Ovary (tissue), 7 donors: ENCODE measurements at regions not wholly inside any gene's neighbourhood (a gene's known extent, or its start where the extent isn't known, plus 50 kb on each side); places are given as distances from the start of the nearest gene placed in this dataset.
"Not testable (repeated sequence)": the region's sequence is repeated elsewhere in the genome, so short reads cannot be mapped to it uniquely, and the experiment has no call there.

ENCODE experiments used
- DNase-seq, 5 donors: peaks; one replicate each; pipeline ENCODE4 v3.0.0-alpha.2; 2019 to 2020
- H3K27ac ChIP-seq, 2 donors: fragments of 200-600 bp; one replicate each; pipeline versions ENCODE4 v1.5.1 to v1.8.0; 2019 to 2022
- H3K27me3 ChIP-seq: fragments of 200-600 bp; one replicate; pipeline ENCODE4 v1.8.0; 2022
- H3K36me3 ChIP-seq: fragments of 200-600 bp; sonication (generic); one replicate; pipeline ENCODE4 v1.5.1; 2019
- H3K4me1 ChIP-seq: one replicate; pipeline ENCODE4 v1.8.1; 2013; ENCODE audit warnings: mild to moderate bottlenecking, moderate library complexity; ENCODE audit not compliant: insufficient read depth
- H3K4me3 ChIP-seq: fragments of 200-600 bp; sonication (generic); one replicate; pipeline ENCODE4 v1.5.1; 2017
- H3K9me3 ChIP-seq, 2 donors: fragments of 200-600 bp in 1 of 2; sonication (generic) in 1 of 2; one replicate each; pipeline versions ENCODE4 v1.5.1 to v1.8.1; 2013 to 2019; ENCODE audit warnings: mild to moderate bottlenecking in 1 of 2, moderate library complexity in 1 of 2
- EP300 ChIP-seq: sonication (generic); formaldehyde crosslinking; IDR thresholded peaks from one replicate; pipeline ENCODE4 v1.6.1; 2017; ENCODE audit warnings: antibody characterized with exemption
- POLR2A ChIP-seq: fragments of 450-650 bp; IDR thresholded peaks from one replicate; pipeline ENCODE4 v1.6.1; 2017; ENCODE audit warnings: antibody characterized with exemption, mild to moderate bottlenecking, moderate library complexity
- WGBS, 3 donors: extraction: QIAGEN DNeasy Blood & Tissue Kit in 1 of 3; methylation state at CpG; one replicate each; pipeline versions ENCODE4 v1.1.5 to v1.1.7; 2013 to 2017; 5-methylcytosine and 5-hydroxymethylcytosine counted together
- intact Hi-C, 4 donors: fragments of 100-400 bp; cut with DNase I; formaldehyde crosslinking; loops; one replicate each; pipeline versions ENCODE4 v1.11.0 to v1.15.1; 2022 to 2023
- TF ChIP-seq, protein P1 (sequence below), 3 donors: fragments of 450-650 bp in 2 of 3; fragments of 200-600 bp in 1 of 3; IDR thresholded peaks; one replicate each; pipeline versions ENCODE4 v1.5.1 to v1.8.0; 2016 to 2022; ENCODE audit warnings: antibody characterized with exemption in 3 of 3, mild to moderate bottlenecking in 1 of 3
- donor health status: DM: no; HTN: no; CAD: no; lungs with moderate emphysema.
- donor health status: DM: no; HTN: no; CAD: no.
- donor health status: Bipolar disorder and iron deficiency.
- donor health status: DM: no; HTN: no; CAD: no.
- donor health status: DM: yes; HTN: yes; CAD: no.

DNA sequence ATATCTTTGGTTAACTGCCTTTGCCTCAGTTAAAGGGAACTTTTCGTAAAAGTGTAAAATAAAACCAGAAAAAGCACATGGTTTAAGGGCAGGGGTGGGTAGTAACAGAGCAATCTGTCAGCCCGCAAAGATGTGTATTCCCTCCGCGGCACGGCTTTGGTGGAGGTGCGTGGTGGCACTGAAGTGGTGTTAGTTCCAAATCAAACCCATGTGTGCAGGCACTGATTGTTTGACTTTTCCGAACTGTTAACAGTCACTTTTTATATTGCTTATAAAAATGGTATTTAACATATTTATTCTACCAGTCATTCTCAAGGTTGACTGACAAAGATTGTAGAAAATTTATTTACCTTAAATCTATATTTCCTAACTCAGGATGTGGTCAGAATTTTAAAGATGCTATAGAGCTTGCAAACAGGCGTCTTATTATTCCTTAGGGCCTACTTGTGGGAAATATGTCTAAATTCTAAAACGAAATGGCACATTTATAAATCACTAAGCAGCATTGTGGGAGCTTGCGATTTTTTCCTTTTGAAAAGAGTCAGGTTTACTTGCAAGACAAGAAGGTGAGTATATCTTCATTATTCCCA, 272.7 kb upstream of the PCDH18 start:
- H3K36me3 ChIP-seq: no peaks in the 10 kb centered on the region
- intact Hi-C loops: no loop called here

DNA sequence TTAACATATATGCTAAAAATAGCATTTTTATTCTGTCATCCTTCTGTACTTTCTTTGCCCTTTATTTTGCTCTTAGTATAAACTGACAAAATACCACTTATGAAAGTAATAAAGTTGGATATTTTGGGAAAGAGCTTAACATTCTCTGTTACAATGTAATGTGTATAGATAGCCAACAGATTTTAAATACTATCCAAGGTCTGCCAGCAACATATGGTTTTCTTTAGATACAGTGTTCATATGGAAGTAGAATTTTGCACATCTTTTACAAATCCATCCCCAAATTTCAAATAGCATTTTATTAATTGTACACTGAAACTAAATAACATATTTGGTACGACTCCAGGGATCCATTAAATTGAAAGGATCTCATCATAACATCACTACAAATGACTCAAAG, 268.6 kb upstream of the PCDH18 start:
- no peak overlapping the region for H3K27ac ChIP-seq
- WGBS, 3 donors: 37 to 87% (median 49%) methylated on average over 1 of the region's 1 CpG
- H3K4me1 ChIP-seq: no peaks in the 10 kb centered on the region
- TF ChIP-seq EP300 (no peak), POLR2A (no peak)
- TF ChIP-seq, protein P1, sequence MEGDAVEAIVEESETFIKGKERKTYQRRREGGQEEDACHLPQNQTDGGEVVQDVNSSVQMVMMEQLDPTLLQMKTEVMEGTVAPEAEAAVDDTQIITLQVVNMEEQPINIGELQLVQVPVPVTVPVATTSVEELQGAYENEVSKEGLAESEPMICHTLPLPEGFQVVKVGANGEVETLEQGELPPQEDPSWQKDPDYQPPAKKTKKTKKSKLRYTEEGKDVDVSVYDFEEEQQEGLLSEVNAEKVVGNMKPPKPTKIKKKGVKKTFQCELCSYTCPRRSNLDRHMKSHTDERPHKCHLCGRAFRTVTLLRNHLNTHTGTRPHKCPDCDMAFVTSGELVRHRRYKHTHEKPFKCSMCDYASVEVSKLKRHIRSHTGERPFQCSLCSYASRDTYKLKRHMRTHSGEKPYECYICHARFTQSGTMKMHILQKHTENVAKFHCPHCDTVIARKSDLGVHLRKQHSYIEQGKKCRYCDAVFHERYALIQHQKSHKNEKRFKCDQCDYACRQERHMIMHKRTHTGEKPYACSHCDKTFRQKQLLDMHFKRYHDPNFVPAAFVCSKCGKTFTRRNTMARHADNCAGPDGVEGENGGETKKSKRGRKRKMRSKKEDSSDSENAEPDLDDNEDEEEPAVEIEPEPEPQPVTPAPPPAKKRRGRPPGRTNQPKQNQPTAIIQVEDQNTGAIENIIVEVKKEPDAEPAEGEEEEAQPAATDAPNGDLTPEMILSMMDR (IDR thresholded peaks at IDR 0.05): no peak
- no peak overlapping the region for H3K4me3 ChIP-seq
- no peaks in the 10 kb centered on the region for H3K27me3 ChIP-seq
- no peaks in the 10 kb centered on the region for H3K36me3 ChIP-seq
- DNase-seq: no peak
- intact Hi-C loops: no loop called here
- H3K9me3 ChIP-seq: no peaks in the 10 kb centered on the region

More for the DNA sequence above, 272.7 kb upstream of the PCDH18 start:
- WGBS, 3 donors: 90 to 92% (median 90%) methylated on average over 10 of the region's 10 CpGs
- no peaks in the 10 kb centered on the region for H3K27me3 ChIP-seq
- H3K27ac ChIP-seq: no peak overlapping the region
- no peaks in the 10 kb centered on the region for H3K4me1 ChIP-seq
- H3K4me3 ChIP-seq: no peak overlapping the region
- H3K9me3 ChIP-seq: no peaks in the 10 kb centered on the region
- DNase-seq: no peak
- TF ChIP-seq, protein P1 (IDR thresholded peaks at IDR 0.05): no peak
- no peak for TF ChIP-seq POLR2A
- TF ChIP-seq EP300: no peak

GRCh38 chr4:137794764-137795254, 262.5 kb upstream of the PCDH18 start:
- H3K4me1 ChIP-seq: peaks cover 2% of the 10 kb centered on the region
- 22 to 36% (median 26%) methylated on average over 6 of the region's 6 CpGs for WGBS, 3 donors
- no peaks in the 10 kb centered on the region for H3K9me3 ChIP-seq
- no peak overlapping the region for H3K27ac ChIP-seq
- intact Hi-C loops: no loop called here
- H3K27me3 ChIP-seq: no peaks in the 10 kb centered on the region
- TF ChIP-seq POLR2A: no peak
- no peak for TF ChIP-seq EP300
- TF ChIP-seq, protein P1 (IDR thresholded peaks at IDR 0.05): no peak
- no peak overlapping the region for H3K4me3 ChIP-seq
- no peaks in the 10 kb centered on the region for H3K36me3 ChIP-seq
- DNase-seq: no peak

GRCh38 chr4:137789263-137789662, 257.0 kb upstream of the PCDH18 start:
- intact Hi-C loops, H3K27me3 ChIP-seq, H3K36me3 ChIP-seq, H3K4me1 ChIP-seq, H3K9me3 ChIP-seq, DNase-seq, H3K4me3 ChIP-seq, H3K27ac ChIP-seq: not testable (repeated sequence)
- 87 to 91% (median 88%) methylated on average over 3 of the region's 3 CpGs for WGBS, 3 donors

GRCh38 chr4:137783923-137784322, 251.6 kb upstream of the PCDH18 start:
- intact Hi-C loops, H3K27ac ChIP-seq, H3K4me1 ChIP-seq, H3K36me3 ChIP-seq, H3K27me3 ChIP-seq, DNase-seq, H3K9me3 ChIP-seq, H3K4me3 ChIP-seq: not testable (repeated sequence)
- whole genome bisulfite sequencing, 3 donors: 82 to 84% (median 82%) methylated on average over 7 of the region's 7 CpGs
